ENCODE measurements at regions not wholly inside any gene's neighbourhood (a gene's known extent, or its start where the extent isn't known, plus 50 kb on each side); places are given as distances from the start of the nearest gene placed in this dataset.

GRCh38 chr3:65195211-65196006 is 507.6 kb upstream of the ADAMTS9 start:
- TF ChIP-seq EZH2 (IDR thresholded peaks at IDR 0.05; ENCODE audit: insufficient read depth, poor library complexity, severe bottlenecking) = no peak
- no peak for TF ChIP-seq EZH2phosphoT487 (IDR thresholded peaks at IDR 0.05; ENCODE audit: insufficient read depth, low read depth)
